ENCODE measurements at regions not wholly inside any gene's neighbourhood (a gene's known extent, or its start where the extent isn't known, plus 50 kb on each side); places are given as distances from the start of the nearest gene placed in this dataset.
"Not testable (repeated sequence)": the region's sequence is repeated elsewhere in the genome, so short reads cannot be mapped to it uniquely, and the experiment has no call there.

DNA sequence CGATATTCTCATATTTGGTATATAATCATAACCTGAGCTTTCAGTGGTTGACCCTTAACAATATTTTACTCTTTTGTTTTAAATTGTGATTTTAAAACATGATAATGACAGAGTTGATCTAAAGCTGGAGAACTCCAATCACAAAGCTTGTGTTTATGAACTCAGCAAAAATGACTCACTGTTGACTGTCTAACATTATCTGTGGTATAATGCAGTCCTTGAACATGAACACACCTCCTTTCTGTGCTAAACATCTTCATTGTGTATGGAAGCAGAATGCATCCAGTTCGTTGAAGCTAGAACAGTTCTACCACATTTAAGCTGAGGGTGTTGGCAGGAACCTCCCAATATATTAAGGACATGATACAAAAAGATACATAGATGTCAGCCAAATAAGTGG lies 1030.2 kb upstream of the SEMA6A start:
- no peak overlapping the region for H3K4me3 ChIP-seq
- POLR2A ChIA-PET (ENCODE audit: unreplicated experiment), result no interaction called here

DNA sequence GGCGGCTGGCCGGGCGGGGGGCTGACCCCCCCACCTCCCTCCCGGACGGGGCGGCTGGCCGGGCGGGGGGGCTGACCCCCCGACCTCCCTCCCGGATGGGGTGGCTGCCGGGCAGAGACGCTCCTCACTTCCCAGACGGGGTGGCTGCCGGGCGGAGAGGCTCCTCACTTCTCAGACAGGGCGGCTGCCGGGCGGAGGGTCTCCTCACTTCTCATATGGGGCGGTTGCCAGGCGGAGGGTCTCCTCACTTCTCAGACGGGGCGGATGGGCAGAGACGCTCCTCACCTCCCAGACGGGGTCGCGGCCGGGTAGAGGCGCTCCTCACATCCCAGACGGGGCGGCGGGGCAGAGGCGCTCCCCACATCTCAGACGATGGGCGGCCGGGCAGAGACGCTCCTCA lies 1025.2 kb upstream of the SEMA6A start:
- H3K36me3 ChIP-seq (ENCODE audit: low read depth); CTCF ChIA-PET; H3K4me2 ChIP-seq; H3K27ac ChIP-seq; H3F3A ChIP-seq (ENCODE audit: insufficient read depth, low read depth); H3K79me2 ChIP-seq (ENCODE audit: low read depth); BruUV-seq (replicated peaks); H2AFZ ChIP-seq; H3K4me1 ChIP-seq (replicated peaks; ENCODE audit: insufficient read depth); H3K27me3 ChIP-seq (ENCODE audit: insufficient read depth, low read depth); H3K9me2 ChIP-seq (ENCODE audit: insufficient read depth); H4K20me1 ChIP-seq (ENCODE audit: insufficient read depth); intact Hi-C loops (cut with micrococcal nuclease; ENCODE audit: unreplicated experiment); H3K4me3 ChIP-seq; DNase-seq; H3K9me3 ChIP-seq (ENCODE audit: insufficient read depth, low read depth); POLR2A ChIA-PET (ENCODE audit: unreplicated experiment): not testable (repeated sequence)

More for the DNA sequence above, 1030.2 kb upstream of the SEMA6A start:
- no peak for DNase-seq
- no peaks in the 10 kb centered on the region for H3K4me1 ChIP-seq (replicated peaks; ENCODE audit: insufficient read depth)
- CTCF ChIA-PET, result no interaction called here
- no peaks in the 10 kb centered on the region for H3K79me2 ChIP-seq (ENCODE audit: low read depth)
- no peaks in the 10 kb centered on the region for H4K20me1 ChIP-seq (ENCODE audit: insufficient read depth)
- H3K9me3 ChIP-seq (ENCODE audit: insufficient read depth, low read depth), result no peaks in the 10 kb centered on the region
- no peaks in the 10 kb centered on the region for H3K9me2 ChIP-seq (ENCODE audit: insufficient read depth)
- no peak overlapping the region for H2AFZ ChIP-seq
- no peak overlapping the region for H3K4me2 ChIP-seq
- no peaks in the 10 kb centered on the region for H3F3A ChIP-seq (ENCODE audit: insufficient read depth, low read depth)
- H3K27ac ChIP-seq, result no peak overlapping the region
- H3K27me3 ChIP-seq (ENCODE audit: insufficient read depth, low read depth), result no peaks in the 10 kb centered on the region
- BruUV-seq (replicated peaks), result no TSS peak
- intact Hi-C loops (cut with micrococcal nuclease; ENCODE audit: unreplicated experiment), result no loop called here
- TF ChIP-seq CTCF (conservative IDR thresholded peaks at IDR 0.05) (no peak), EZH2 (IDR thresholded peaks at IDR 0.05; ENCODE audit: low read depth) (no peak)
- no peaks in the 10 kb centered on the region for H3K36me3 ChIP-seq (ENCODE audit: low read depth)

DNA sequence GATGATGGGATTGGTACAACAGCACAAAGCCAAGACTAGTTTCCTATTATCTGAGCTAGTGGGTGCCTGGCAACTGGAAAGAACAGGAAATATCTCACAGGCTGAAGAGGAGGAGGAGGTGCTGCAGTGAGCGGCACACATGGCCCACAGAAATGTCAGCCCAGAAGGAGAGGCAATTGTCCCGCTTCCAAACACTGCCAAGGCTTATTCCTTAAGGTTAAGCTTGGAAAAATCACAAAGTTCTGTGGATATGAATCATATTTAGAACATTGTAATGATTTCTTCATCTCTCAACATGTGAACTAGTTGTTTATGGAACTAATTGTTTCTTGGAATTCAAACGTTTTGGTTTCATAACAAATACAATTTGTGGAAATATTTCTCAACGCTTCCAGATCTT lies 1019.5 kb upstream of the SEMA6A start:
- H3K36me3 ChIP-seq (ENCODE audit: low read depth), result no peaks in the 10 kb centered on the region
- POLR2A ChIA-PET (ENCODE audit: unreplicated experiment), result no interaction called here
- no peak for DNase-seq
- TF ChIP-seq CTCF (conservative IDR thresholded peaks at IDR 0.05), result no peak
- no peak for TF ChIP-seq EZH2 (IDR thresholded peaks at IDR 0.05; ENCODE audit: low read depth)
- H4K20me1 ChIP-seq (ENCODE audit: insufficient read depth), result no peaks in the 10 kb centered on the region
- no peaks in the 10 kb centered on the region for H3F3A ChIP-seq (ENCODE audit: insufficient read depth, low read depth)
- no peak overlapping the region for H3K4me3 ChIP-seq
- CTCF ChIA-PET, result no interaction called here
- no peak overlapping the region for H2AFZ ChIP-seq
- H3K9me3 ChIP-seq (ENCODE audit: insufficient read depth, low read depth), result no peaks in the 10 kb centered on the region
- no TSS peak for BruUV-seq (replicated peaks)
- no peaks in the 10 kb centered on the region for H3K27me3 ChIP-seq (ENCODE audit: insufficient read depth, low read depth)
- no peaks in the 10 kb centered on the region for H3K79me2 ChIP-seq (ENCODE audit: low read depth)
- no peaks in the 10 kb centered on the region for H3K4me1 ChIP-seq (replicated peaks; ENCODE audit: insufficient read depth)
- H3K27ac ChIP-seq, result no peak overlapping the region
- no peaks in the 10 kb centered on the region for H3K9me2 ChIP-seq (ENCODE audit: insufficient read depth)
- intact Hi-C loops (cut with micrococcal nuclease; ENCODE audit: unreplicated experiment), result no loop called here
- H3K4me2 ChIP-seq, result no peak overlapping the region

DNA sequence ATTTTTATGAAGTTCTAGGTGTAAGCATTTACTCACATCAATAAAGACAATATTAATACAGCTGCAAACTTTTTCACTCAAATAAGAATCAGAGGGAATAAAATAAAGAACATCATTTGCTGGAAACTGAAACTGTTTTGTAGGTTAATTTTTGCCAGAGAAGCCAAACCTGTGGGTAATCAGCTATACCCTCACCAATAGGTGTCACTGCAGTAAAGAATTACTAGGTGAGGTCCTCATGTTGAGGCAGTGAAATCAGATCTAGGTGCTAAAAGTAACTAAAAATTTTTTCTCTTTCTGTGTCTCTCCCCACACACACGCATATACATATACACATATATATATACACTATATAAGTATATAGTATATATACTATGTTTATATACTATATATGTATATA lies 1016.3 kb upstream of the SEMA6A start:
- Histone ChIP-seq H3K4me2 (no peak overlapping the region), H3K9me3 (ENCODE audit: insufficient read depth, low read depth) (no peaks in the 10 kb centered on the region), H3K4me3 (no peak overlapping the region), H3K27me3 (ENCODE audit: insufficient read depth, low read depth) (no peaks in the 10 kb centered on the region), H4K20me1 (ENCODE audit: insufficient read depth) (no peaks in the 10 kb centered on the region), H3K36me3 (ENCODE audit: low read depth) (no peaks in the 10 kb centered on the region), H3K9me2 (ENCODE audit: insufficient read depth) (no peaks in the 10 kb centered on the region), H3F3A (ENCODE audit: insufficient read depth, low read depth) (no peaks in the 10 kb centered on the region), H3K79me2 (ENCODE audit: low read depth) (no peaks in the 10 kb centered on the region), H3K4me1 (replicated peaks; ENCODE audit: insufficient read depth) (no peaks in the 10 kb centered on the region), H3K27ac (no peak overlapping the region), H2AFZ (no peak overlapping the region)
- POLR2A ChIA-PET (ENCODE audit: unreplicated experiment), result no interaction called here
- CTCF ChIA-PET, result no interaction called here
- no TSS peak for BruUV-seq (replicated peaks)
- DNase-seq, result no peak
- intact Hi-C loops (cut with micrococcal nuclease; ENCODE audit: unreplicated experiment), result no loop called here
- TF ChIP-seq EZH2 (IDR thresholded peaks at IDR 0.05; ENCODE audit: low read depth) (no peak), CTCF (conservative IDR thresholded peaks at IDR 0.05) (peak; percentile 47)
